ENCODE measurements at regions not wholly inside any gene's neighbourhood (a gene's known extent, or its start where the extent isn't known, plus 50 kb on each side); places are given as distances from the start of the nearest gene placed in this dataset.
A peak's percentile ranks its signal among the peaks of the same experiment; 100 is the strongest.
"Not testable (repeated sequence)": the region's sequence is repeated elsewhere in the genome, so short reads cannot be mapped to it uniquely, and the experiment has no call there.

DNA sequence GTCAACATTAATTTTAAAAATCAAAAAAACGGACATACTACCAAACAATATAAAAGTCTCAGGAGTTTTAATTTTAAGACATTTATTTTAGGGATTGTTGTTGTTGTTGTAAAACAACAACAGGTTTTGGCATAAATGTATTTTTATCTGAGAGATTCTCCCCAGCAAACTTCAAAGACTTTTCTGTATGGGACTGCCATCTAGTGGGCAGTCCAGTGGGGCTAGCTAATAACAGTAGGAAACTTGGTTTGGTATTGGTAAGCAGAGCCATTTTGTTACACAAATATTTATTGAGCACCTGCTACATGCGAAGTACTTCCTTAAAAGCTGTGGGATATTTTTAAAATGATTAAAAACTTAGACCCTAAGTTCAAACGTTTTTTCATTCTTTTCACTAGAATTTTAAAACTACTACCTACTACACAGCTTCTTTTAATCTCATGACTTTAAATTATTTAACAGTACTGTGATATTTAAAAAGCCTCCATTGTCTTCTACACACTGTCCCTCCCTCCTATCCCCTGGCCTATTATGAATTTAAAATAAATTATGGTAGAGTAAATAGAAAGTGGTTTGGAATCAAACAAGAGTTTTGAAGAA, 1028.4 kb upstream of the INTU start:
- peak; percentile 55 for DNase-seq

DNA sequence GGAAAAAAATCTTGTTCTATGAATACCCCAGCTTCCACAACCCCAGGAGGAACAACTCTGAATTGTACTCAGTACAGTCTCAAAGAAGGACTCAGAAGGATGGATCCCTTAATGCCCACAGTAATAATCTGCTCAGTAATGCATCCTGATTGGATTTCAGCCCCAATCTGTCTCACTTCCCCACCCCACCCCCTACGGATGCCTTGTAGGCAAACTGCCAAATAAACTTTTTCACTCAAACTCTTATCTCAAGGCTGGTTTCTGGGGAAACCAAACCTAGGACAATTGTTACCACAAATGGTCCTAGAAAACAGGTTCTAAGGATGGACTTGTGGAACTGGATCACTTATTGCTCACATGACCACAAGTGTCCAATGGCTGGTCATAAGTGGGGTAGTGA, 1021.8 kb upstream of the INTU start:
- no peak for DNase-seq

DNA sequence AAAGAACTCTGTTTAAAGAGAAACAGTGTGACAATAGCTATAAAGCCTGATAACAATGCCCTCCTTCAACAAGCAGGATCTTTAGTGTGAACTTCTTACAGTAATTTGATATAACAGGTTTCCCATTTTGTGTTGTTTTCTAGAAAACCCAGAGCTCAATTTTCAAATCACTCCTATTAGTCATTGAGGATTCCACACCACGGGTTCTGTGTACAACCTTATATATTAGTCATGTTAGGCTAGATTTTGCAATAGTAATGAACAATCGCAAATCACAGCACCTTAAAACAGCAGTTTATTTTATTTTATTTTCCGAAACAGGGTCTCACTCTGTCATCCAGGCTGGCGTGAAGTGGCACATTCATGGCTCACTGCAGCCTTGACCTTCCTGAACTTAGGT, 1020.9 kb upstream of the INTU start:
- DNase-seq, result no peak

- no peak for DNase-seq
Measured at GRCh38 chr4:126614356-126614855, 1018.4 kb upstream of the INTU start.

DNA sequence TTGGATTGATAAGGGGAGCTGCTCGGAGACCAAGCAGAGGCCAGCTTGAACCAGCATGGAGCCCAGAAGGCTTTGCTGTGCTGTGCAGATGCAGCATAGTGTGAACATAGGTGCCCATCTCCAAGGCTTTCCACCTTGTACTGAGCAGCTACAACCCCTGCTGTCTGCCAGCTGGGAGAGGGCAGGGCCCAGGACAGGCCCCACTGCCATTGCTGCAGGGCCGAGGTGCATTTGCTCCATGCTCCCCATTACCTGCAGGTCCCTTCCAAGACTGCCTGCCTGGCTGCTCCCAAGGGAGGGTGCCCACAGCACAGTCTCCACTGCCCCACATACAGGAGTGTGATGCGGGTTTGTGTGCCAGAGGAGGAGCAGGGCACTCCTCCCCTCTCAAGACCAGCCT, 1016.0 kb upstream of the INTU start:
- DNase-seq, result no peak

- DNase-seq, result no peak
Measured at GRCh38 chr4:126627255-126627654, 1005.5 kb upstream of the INTU start.

- no peak for DNase-seq
Measured at GRCh38 chr4:126628933-126629332, 1003.8 kb upstream of the INTU start.

GRCh38 chr4:126630230-126630629, 1002.5 kb upstream of the INTU start:
- DNase-seq, result no peak

- DNase-seq, result no peak
Measured at GRCh38 chr4:126633306-126633705, 999.5 kb upstream of the INTU start.

DNA sequence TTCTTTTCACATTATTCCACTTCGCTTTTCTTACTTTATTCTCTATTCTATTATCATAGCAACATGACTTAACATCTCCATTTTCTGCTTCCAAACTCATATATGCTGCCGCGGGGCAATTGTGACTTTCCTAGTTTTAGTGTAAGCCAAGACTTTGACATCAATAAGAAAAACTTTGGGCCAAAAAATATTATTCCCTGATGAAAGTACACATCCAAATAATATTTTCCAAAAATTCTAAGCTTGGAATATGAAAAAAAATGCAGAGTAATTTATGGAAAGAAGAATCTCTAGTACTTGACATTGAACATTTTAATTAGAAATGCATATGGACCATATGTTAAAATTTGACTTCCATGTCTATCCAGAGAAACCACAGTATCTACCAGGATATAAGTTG, 995.1 kb upstream of the INTU start:
- DNase-seq, result no peak

DNA sequence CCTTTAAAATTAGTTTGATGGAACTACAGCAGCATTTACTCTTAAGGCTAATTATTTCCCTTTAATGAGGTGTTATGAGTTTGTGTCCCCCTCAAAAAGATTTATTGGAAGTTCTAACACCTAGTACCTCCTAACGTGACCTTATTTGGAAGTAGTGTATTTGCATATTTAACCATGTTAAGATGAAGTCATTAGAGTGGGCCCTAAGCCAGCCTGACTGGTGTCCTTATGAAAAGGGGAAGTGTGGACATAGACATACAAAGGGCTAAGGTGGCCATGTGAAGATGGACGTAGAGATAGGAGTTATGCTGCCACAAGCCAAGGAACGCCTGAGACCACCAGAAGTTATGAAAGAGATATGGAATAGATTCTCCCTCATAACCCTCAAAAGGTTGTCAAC, 985.4 kb upstream of the INTU start:
- no peak for DNase-seq

DNA sequence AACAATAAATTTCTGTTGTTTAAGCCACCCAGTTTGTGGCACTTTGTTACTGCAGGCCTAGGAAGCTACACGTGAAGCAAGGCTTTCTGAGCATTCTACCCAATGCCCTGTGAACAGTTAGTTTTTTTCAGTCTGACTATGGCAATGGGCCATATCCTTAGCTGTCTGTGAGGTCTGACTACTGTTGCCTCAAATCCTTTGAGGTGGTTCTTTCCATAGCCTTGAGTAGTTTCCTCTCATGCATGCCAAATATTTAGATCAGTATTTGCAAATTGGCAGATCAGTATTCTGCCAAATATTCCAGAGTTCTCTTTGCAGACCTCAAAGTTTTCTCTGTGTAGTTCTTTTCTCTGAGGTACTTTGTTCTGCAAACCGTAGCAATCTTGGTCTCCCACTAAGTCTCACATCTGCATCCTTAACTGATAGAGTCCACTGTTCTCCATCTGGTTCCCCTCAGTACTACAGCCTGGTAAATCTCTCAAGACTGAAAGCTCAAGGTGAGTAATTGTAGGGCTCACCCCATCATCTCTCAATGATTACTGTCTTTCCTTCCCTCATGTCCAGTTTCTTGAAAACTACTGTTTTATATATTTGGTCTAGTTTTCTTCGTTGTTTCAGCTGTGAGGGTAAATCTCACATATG, 984.9 kb upstream of the INTU start:
- DNase-seq, result no peak

GRCh38 chr4:126658411-126658810, 974.3 kb upstream of the INTU start:
- no peak for DNase-seq

DNA sequence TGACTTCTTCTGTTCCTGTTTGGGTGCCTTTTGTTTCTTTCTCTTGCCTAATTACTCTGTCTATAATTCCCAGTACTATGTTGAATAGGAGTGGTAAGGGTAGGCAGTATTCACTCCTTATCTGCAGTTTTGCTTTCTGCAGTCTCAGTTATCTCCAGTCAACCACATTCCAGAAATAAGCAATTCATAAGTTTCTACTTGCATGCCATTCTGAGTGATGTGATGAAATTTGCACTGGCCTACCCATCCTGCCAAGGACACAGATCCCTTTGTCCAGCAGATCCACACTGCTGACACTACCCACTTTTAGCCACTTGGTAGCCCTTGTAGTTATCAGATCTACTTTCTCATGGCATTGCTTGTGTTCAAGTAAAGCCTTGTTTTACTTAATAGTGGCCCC, 971.6 kb upstream of the INTU start:
- no peak for DNase-seq

- no peak for DNase-seq
Measured at GRCh38 chr4:126664839-126665238, 967.9 kb upstream of the INTU start.

- not testable (repeated sequence) for DNase-seq
Measured at GRCh38 chr4:126670038-126670437, 962.7 kb upstream of the INTU start.

DNA sequence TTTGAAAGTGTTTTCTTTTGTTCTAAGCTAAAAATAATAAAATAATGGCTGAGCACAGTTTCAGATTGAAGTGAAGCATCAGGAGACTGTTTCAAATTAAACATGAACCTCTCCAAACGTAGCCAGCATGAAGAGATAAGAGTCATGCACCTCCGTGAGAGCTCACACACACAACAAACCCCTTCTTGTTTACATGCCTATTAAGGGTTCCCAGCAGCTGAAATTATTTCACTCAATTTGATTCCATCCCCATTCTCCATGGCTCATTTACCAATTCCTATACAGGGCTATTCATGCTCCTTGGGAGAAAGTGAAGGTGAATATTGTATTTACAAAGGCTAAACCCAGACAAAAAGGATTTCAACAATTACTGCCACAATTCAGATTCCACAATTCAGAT, 954.1 kb upstream of the INTU start:
- no peak for DNase-seq

DNA sequence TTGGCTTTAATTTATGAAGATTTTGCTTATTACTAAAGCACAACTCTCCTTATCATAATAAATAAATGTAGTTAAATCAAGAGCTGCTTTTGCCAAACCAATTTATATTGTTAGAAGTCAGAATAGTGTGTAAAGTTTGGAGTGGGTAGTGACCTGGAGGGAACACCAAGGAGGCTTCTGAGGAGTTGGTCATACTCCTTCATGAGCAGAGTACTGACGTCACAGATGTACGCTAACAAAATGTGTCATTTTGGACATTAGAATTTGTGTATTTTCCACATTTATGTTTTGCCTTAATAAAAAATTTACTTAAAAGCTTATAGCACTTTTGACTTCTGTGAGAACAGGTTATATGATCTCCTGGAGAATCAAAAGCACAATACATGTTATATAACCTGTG, 953.5 kb upstream of the INTU start:
- DNase-seq, result no peak

- no peak for DNase-seq
Measured at GRCh38 chr4:126682250-126682649, 950.5 kb upstream of the INTU start.

DNA sequence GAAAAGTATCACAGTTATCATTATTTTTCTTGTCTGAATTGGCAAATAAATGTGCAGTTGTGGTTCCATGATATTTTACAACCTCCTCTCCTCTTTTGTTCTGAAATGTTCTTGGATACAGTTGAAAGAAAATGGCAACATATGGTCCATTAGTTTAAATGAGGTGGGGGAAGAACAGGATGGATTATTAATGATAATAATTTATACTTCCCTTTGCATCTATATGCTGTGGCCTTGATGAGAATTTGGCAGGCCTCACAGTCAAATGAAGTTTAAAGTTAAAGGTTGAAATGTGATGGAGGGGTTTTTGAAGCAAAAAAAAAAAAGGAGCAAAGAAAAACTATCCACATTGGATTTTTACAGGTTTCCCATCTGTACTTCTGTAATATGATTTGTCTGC, 946.3 kb upstream of the INTU start:
- no peak for DNase-seq

DNA sequence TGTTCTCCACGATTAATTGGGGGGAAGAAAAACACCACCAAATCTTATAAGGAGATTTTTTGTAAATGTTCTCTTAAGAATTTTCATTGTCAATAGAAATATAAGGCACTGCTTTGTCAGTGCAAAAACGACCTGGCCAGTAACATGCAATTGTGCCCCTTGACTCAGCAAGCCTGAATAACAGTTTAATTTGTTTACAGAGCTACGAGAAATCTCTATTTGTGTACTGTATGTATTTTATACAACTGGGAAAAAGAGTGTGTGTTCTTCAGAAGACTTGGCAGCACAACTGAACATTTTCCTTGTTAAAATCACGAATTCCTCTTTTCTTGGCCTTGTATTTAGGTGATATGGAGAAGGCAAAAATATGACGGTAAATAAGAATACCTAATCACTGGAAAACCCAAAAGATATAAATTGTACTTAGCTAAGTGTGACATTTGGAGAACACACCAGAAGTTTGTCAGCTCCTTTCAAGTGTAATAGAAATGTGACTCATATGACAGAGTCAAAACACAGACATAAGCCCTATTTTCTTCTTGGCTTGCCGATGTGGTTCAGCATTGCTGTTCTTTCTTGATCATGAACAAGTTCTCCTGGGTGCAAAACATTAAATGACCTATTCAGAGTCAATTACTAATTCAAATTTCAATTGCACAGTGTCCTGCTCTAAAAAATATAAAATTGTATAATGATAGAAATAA, 945.0 kb upstream of the INTU start:
- no peak for DNase-seq

- DNase-seq, result no peak
Measured at GRCh38 chr4:126691797-126692196, 941.0 kb upstream of the INTU start.

GRCh38 chr4:126697748-126698147, 935.0 kb upstream of the INTU start:
- no peak for DNase-seq

DNA sequence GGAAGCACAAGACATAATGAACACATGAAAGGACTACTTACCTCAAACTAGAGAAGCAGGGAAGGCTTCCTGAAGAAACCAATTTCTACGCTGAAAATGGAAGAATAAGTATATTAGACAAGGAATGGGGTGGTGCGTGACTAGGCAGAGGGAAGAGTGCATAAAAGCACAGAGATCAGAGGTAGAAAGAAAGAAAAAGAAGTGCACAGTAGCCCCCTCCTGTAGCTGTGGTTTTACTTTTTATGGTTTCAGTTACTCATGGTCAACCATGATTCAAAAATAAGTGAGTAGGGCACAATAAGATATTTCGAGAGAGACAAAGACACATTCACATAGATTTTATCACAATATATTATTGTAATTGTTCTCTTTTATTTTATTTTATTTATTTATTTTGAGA, 934.5 kb upstream of the INTU start:
- no peak for DNase-seq
